ENCODE measurements at regions not wholly inside any gene's neighbourhood (a gene's known extent, or its start where the extent isn't known, plus 50 kb on each side); places are given as distances from the start of the nearest gene placed in this dataset.

GRCh38 chr7:49279891-49280290 lies 355.5 kb downstream of the CDC14C start (continued):
- TF ChIP-seq, protein P1, sequence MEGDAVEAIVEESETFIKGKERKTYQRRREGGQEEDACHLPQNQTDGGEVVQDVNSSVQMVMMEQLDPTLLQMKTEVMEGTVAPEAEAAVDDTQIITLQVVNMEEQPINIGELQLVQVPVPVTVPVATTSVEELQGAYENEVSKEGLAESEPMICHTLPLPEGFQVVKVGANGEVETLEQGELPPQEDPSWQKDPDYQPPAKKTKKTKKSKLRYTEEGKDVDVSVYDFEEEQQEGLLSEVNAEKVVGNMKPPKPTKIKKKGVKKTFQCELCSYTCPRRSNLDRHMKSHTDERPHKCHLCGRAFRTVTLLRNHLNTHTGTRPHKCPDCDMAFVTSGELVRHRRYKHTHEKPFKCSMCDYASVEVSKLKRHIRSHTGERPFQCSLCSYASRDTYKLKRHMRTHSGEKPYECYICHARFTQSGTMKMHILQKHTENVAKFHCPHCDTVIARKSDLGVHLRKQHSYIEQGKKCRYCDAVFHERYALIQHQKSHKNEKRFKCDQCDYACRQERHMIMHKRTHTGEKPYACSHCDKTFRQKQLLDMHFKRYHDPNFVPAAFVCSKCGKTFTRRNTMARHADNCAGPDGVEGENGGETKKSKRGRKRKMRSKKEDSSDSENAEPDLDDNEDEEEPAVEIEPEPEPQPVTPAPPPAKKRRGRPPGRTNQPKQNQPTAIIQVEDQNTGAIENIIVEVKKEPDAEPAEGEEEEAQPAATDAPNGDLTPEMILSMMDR (IDR thresholded peaks at IDR 0.05; ENCODE audit: low read depth, low read length, missing input control): no peak
- TF ChIP-seq FOXA2 (IDR thresholded peaks at IDR 0.05): no peak

- WGBS: 80% methylated on average over 2 of the region's 2 CpGs
- Histone ChIP-seq H3K36me3 (ENCODE audit: control insufficient read depth in 4 of 4, insufficient read depth in 3 of 4, low read depth in 1 of 4, low read length in 3 of 4) (no peaks in the 10 kb centered on the region), H3K4me1 (ENCODE audit: control insufficient read depth in 4 of 4, insufficient read depth in 4 of 4, low read length in 3 of 4) (no peaks in the 10 kb centered on the region), H3K27ac (ENCODE audit: low read depth in 1 of 2, low read length in 2 of 2) (no peak overlapping the region), H3K27me3 (ENCODE audit: control insufficient read depth in 4 of 4, insufficient read depth in 4 of 4, low read length in 3 of 4) (peaks cover 0 to 2% (median 0%) of the 10 kb centered on the region in 4 donors), H3K9me3 (ENCODE audit: control insufficient read depth in 4 of 4, low read length in 3 of 4) (peaks cover 0 to 4% (median 0%) of the 10 kb centered on the region in 4 donors), H3K9ac (ENCODE audit: low read depth in 1 of 2, low read length in 2 of 2) (no peak overlapping the region), H3K4me3 (ENCODE audit: low read depth in 1 of 3, low read length in 3 of 3) (no peak overlapping the region)
- no peak for DNase-seq (ENCODE audit: low spot score)
- TF ChIP-seq, protein P1 (IDR thresholded peaks at IDR 0.05; ENCODE audit: low read depth, low read length, missing input control): no peak
- TF ChIP-seq, protein P2, sequence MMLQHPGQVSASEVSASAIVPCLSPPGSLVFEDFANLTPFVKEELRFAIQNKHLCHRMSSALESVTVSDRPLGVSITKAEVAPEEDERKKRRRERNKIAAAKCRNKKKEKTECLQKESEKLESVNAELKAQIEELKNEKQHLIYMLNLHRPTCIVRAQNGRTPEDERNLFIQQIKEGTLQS (IDR thresholded peaks at IDR 0.05): no peak
- TF ChIP-seq HNF4G (IDR thresholded peaks at IDR 0.05) (no peak), NR2F2 (IDR thresholded peaks at IDR 0.05) (no peak), SP1 (IDR thresholded peaks at IDR 0.05) (no peak), HNF4A (conservative IDR thresholded peaks at IDR 0.05) (no peak), RXRA (IDR thresholded peaks at IDR 0.05) (no peak), EGR1 (IDR thresholded peaks at IDR 0.05; ENCODE audit: low read depth in 2 of 2) (no peak), FOXA2 (IDR thresholded peaks at IDR 0.05) (no peak), TAF1 (conservative IDR thresholded peaks at IDR 0.05) (no peak), GABPA (IDR thresholded peaks at IDR 0.05 in 1 of 2, conservative IDR thresholded peaks at IDR 0.05 in 1 of 2) (no peak), JUND (IDR thresholded peaks at IDR 0.05) (no peak), FOXA1 (IDR thresholded peaks at IDR 0.05) (no peak), RAD21 (IDR thresholded peaks at IDR 0.05) (no peak), REST (IDR thresholded peaks at IDR 0.05) (no peak), YY1 (IDR thresholded peaks at IDR 0.05) (no peak)
- TF ChIP-seq, protein P3, sequence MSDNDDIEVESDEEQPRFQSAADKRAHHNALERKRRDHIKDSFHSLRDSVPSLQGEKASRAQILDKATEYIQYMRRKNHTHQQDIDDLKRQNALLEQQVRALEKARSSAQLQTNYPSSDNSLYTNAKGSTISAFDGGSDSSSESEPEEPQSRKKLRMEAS (IDR thresholded peaks at IDR 0.05): no peak
- TF ChIP-seq, protein P4, sequence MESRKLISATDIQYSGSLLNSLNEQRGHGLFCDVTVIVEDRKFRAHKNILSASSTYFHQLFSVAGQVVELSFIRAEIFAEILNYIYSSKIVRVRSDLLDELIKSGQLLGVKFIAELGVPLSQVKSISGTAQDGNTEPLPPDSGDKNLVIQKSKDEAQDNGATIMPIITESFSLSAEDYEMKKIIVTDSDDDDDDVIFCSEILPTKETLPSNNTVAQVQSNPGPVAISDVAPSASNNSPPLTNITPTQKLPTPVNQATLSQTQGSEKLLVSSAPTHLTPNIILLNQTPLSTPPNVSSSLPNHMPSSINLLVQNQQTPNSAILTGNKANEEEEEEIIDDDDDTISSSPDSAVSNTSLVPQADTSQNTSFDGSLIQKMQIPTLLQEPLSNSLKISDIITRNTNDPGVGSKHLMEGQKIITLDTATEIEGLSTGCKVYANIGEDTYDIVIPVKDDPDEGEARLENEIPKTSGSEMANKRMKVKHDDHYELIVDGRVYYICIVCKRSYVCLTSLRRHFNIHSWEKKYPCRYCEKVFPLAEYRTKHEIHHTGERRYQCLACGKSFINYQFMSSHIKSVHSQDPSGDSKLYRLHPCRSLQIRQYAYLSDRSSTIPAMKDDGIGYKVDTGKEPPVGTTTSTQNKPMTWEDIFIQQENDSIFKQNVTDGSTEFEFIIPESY (IDR thresholded peaks at IDR 0.05): no peak
Measured at GRCh38 chr7:49287653-49288052, 363.3 kb downstream of the CDC14C start.

Data from liver (tissue), 8 donors.